SJSA1 (cell line): ENCODE measurements at regions not wholly inside any gene's neighbourhood (a gene's known extent, or its start where the extent isn't known, plus 50 kb on each side); places are given as distances from the start of the nearest gene placed in this dataset.
"Not testable (repeated sequence)": the region's sequence is repeated elsewhere in the genome, so short reads cannot be mapped to it uniquely, and the experiment has no call there.

Experiments
- DNase-seq, 2 experiments: peaks; one replicate each; pipeline ENCODE4 v3.0.0-alpha.2; 2015 to 2020; ENCODE audit warnings: low spot score in 2 of 2, low read depth in 1 of 2
- H3K27ac ChIP-seq: fragments of 250-450 bp; sonication (Bioruptor Pico); 2 replicates; pipeline ENCODE4 v1.5.1; 2020; ENCODE audit warnings: mild to moderate bottlenecking, moderate library complexity
- H3K27me3 ChIP-seq: fragments of 250-450 bp; sonication (Bioruptor Pico); replicated peaks from 2 replicates; pipeline ENCODE4 v1.5.1; 2020; ENCODE audit warnings: mild to moderate bottlenecking, moderate library complexity
- H3K36me3 ChIP-seq: fragments of 250-450 bp; sonication (Bioruptor Pico); 2 replicates; pipeline ENCODE4 v1.5.1; 2020; ENCODE audit warnings: mild to moderate bottlenecking
- H3K4me1 ChIP-seq: fragments of 250-450 bp; sonication (Bioruptor Pico); replicated peaks from 2 replicates; pipeline ENCODE4 v1.6.1; 2021; ENCODE audit warnings: mild to moderate bottlenecking
- H3K4me3 ChIP-seq: fragments of 250-450 bp; sonication (Bioruptor Pico); 2 replicates; pipeline ENCODE4 v1.5.1; 2020; ENCODE audit warnings: mild to moderate bottlenecking
- H3K9me3 ChIP-seq: fragments of 250-450 bp; sonication (Bioruptor Pico); replicated peaks from 2 replicates; pipeline ENCODE4 v1.5.1; 2020; ENCODE audit warnings: mild to moderate bottlenecking

DNA sequence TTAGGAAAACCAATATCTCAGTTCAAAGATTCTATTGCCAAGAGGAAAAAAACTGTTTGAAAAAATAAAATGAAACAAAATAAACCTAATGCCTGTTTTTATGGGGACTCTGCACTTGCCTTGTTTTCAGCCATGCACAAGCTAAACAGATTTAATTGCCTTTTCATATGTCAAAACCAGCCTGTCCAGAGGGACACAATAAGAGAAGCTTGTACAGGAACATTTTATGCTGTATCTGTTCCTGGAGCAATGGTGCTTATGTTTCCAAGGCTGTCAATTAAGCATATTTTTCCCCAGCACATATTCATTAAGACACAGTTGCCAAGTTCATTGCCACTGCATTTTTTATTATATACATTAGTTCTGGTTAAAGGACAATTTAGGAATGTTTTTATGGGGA is 470.9 kb downstream of the LRRIQ3 start:
- no peaks in the 10 kb centered on the region for H3K36me3 ChIP-seq
- H3K4me3 ChIP-seq, result no peak overlapping the region
- no peak for DNase-seq
- H3K27ac ChIP-seq, result no peak overlapping the region
- H3K9me3 ChIP-seq, result no peaks in the 10 kb centered on the region
- H3K27me3 ChIP-seq, result no peaks in the 10 kb centered on the region
- H3K4me1 ChIP-seq, result no peaks in the 10 kb centered on the region

DNA sequence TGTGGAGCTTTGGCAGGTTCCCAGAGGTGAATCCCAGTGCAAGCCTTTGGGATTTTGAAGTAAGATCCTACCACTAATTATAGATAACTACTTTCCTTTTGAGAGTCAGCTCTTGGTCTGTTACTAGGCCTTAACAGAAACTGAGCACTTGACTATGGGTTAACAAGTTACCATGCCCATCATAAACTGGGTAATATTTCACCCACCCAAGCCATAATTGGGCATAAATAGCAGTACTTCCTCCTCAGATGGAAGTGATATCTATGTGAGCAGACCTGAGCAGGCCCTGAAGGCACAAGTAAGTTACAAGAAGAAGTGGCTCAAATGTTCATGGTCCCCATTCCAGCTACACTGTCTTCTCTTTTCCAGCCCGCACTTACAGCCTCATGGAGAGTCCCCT is 475.9 kb downstream of the LRRIQ3 start:
- H3K4me1 ChIP-seq, result no peaks in the 10 kb centered on the region
- H3K27ac ChIP-seq, result no peak overlapping the region
- H3K36me3 ChIP-seq, result no peaks in the 10 kb centered on the region
- no peaks in the 10 kb centered on the region for H3K27me3 ChIP-seq
- DNase-seq, result no peak
- no peak overlapping the region for H3K4me3 ChIP-seq
- no peaks in the 10 kb centered on the region for H3K9me3 ChIP-seq

DNA sequence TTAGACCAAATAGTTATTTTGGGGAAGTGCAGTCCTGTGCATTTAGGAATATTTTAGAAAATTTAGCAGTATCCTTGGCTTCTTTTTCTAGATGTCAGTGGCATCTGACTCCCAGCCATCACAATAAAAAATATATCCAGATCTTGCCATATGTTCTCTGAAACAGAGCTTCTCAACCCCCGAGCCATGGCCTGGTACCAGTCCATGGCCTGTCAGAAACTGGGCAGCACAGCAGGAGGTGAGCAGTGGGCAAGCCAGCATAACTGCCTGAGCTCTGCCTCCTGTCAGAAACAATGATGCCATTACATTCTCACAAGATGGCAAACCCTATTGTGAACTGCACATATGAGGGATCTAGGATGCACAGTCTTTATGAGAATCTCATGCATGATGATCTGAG is 480.0 kb downstream of the LRRIQ3 start:
- no peak overlapping the region for H3K27ac ChIP-seq

GRCh38 chr1:73711089-73711488 is 486.9 kb downstream of the LRRIQ3 start:
- no peaks in the 10 kb centered on the region for H3K9me3 ChIP-seq
- no peaks in the 10 kb centered on the region for H3K4me1 ChIP-seq
- no peak overlapping the region for H3K27ac ChIP-seq
- H3K4me3 ChIP-seq, result no peak overlapping the region
- no peak for DNase-seq
- no peaks in the 10 kb centered on the region for H3K36me3 ChIP-seq
- no peaks in the 10 kb centered on the region for H3K27me3 ChIP-seq

More for the DNA sequence above, 480.0 kb downstream of the LRRIQ3 start:
- no peaks in the 10 kb centered on the region for H3K27me3 ChIP-seq
- DNase-seq, result no peak
- H3K36me3 ChIP-seq, result no peaks in the 10 kb centered on the region
- H3K9me3 ChIP-seq, result no peaks in the 10 kb centered on the region
- H3K4me1 ChIP-seq, result no peaks in the 10 kb centered on the region
- no peak overlapping the region for H3K4me3 ChIP-seq

GRCh38 chr1:73701826-73702225 is 496.1 kb downstream of the LRRIQ3 start:
- Histone ChIP-seq H3K4me3 (no peak overlapping the region), H3K27ac (no peak overlapping the region), H3K9me3 (no peaks in the 10 kb centered on the region), H3K36me3 (no peaks in the 10 kb centered on the region), H3K27me3 (no peaks in the 10 kb centered on the region), H3K4me1 (no peaks in the 10 kb centered on the region)
- no peak for DNase-seq

GRCh38 chr1:73676186-73676585 is 521.8 kb downstream of the LRRIQ3 start:
- Histone ChIP-seq H3K27me3 (no peaks in the 10 kb centered on the region), H3K4me3 (no peak overlapping the region), H3K9me3 (no peaks in the 10 kb centered on the region), H3K4me1 (no peaks in the 10 kb centered on the region), H3K27ac (no peak overlapping the region), H3K36me3 (no peaks in the 10 kb centered on the region)
- DNase-seq, result no peak

- Histone ChIP-seq H3K27ac (no peak overlapping the region), H3K36me3 (no peaks in the 10 kb centered on the region), H3K4me3 (no peak overlapping the region), H3K4me1 (no peaks in the 10 kb centered on the region), H3K9me3 (no peaks in the 10 kb centered on the region), H3K27me3 (no peaks in the 10 kb centered on the region)
- no peak for DNase-seq
Measured at GRCh38 chr1:73674945-73675561, 522.9 kb downstream of the LRRIQ3 start.

DNA sequence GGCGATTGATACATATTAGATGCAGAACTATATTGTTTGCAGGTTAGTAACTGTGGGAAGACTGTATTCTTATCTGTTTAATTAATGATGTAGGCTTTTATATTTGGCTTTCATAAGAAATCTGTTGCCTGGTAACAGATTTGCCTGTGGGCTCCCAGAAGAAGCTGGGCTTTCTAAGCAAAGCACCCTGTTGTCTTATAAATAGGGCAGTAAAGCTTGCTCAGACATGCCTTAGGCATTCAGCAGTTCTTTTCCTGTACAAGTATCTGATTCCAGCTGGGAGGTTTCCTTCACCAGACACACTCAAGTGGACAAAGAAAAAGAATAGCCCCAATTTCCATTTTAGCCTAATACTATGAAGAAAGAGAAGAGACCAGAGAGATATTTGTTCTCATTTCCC is 524.0 kb downstream of the LRRIQ3 start:
- no peak for DNase-seq
- Histone ChIP-seq H3K4me3 (no peak overlapping the region), H3K36me3 (no peaks in the 10 kb centered on the region)

GRCh38 chr1:73671530-73671929 is 526.4 kb downstream of the LRRIQ3 start:
- no peak overlapping the region for H3K4me3 ChIP-seq
- DNase-seq, result no peak
- H3K4me1 ChIP-seq, result no peaks in the 10 kb centered on the region
- H3K9me3 ChIP-seq, result no peaks in the 10 kb centered on the region
- no peak overlapping the region for H3K27ac ChIP-seq
- H3K27me3 ChIP-seq, result no peaks in the 10 kb centered on the region
- no peaks in the 10 kb centered on the region for H3K36me3 ChIP-seq

More for the DNA sequence above, 524.0 kb downstream of the LRRIQ3 start:
- Histone ChIP-seq H3K27ac (no peak overlapping the region), H3K9me3 (no peaks in the 10 kb centered on the region), H3K4me1 (no peaks in the 10 kb centered on the region), H3K27me3 (no peaks in the 10 kb centered on the region)

DNA sequence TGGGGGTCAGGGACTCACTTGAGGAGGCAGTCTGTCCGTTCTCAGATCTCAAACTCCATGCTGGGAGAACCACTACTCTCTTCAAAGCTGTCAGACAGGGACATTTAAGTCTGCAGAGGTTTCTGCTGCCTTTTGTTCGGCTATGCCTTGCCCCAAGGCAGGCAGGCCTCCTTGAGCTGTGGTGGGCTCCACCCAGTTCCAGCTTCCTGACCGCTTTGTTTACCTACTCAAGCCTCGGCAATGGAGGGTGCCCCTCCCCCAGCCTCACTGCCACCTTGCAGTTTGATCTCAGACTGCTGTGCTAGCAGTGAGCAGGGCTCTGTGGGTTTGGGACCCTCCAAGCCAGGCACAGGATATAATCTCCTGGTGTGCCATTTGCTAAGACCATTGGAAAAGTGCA is 530.0 kb downstream of the LRRIQ3 start:
- not testable (repeated sequence) for H3K36me3 ChIP-seq, DNase-seq, H3K4me3 ChIP-seq, H3K27me3 ChIP-seq, H3K9me3 ChIP-seq, H3K27ac ChIP-seq, H3K4me1 ChIP-seq

- Histone ChIP-seq H3K27ac (no peak overlapping the region), H3K4me3 (no peak overlapping the region), H3K36me3 (no peaks in the 10 kb centered on the region)
Measured at GRCh38 chr1:73662526-73662925, 535.5 kb downstream of the LRRIQ3 start.

GRCh38 chr1:73659136-73659535 is 538.8 kb downstream of the LRRIQ3 start:
- H3K9me3 ChIP-seq, result no peaks in the 10 kb centered on the region
- H3K4me1 ChIP-seq, result no peaks in the 10 kb centered on the region
- H3K27me3 ChIP-seq, result no peaks in the 10 kb centered on the region
- H3K4me3 ChIP-seq, result no peak overlapping the region
- no peak for DNase-seq
- no peaks in the 10 kb centered on the region for H3K36me3 ChIP-seq
- H3K27ac ChIP-seq, result no peak overlapping the region

More at GRCh38 chr1:73662526-73662925, 535.5 kb downstream of the LRRIQ3 start:
- DNase-seq, result no peak
- no peaks in the 10 kb centered on the region for H3K4me1 ChIP-seq
- 0 out of 2 replicates have a peak, but pooled peaks cover 2% of the 10 kb centered on the region for H3K9me3 ChIP-seq
- no peaks in the 10 kb centered on the region for H3K27me3 ChIP-seq

DNA sequence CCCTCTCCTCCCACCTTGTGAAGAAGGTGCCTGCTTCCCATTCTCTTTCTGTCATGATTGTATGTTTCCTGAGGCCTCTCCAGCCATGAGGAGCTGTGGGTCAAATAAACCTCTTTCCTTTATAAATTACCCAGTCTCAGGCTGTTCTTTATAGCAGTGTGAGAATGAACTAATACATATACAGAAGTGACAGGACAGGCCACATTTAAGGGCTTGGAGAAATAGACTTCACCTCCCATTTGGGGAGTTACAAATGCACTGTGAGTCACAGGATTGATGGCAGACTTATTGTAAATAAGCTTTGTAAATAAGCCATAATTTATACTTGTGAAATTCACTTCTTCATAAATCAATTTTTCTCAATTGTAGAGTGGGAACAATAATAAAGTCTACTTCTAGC is 543.3 kb downstream of the LRRIQ3 start:
- no peak for DNase-seq
- Histone ChIP-seq H3K36me3 (no peaks in the 10 kb centered on the region), H3K27ac (no peak overlapping the region), H3K27me3 (no peaks in the 10 kb centered on the region), H3K4me3 (no peak overlapping the region), H3K9me3 (no peaks in the 10 kb centered on the region), H3K4me1 (no peaks in the 10 kb centered on the region)

- Histone ChIP-seq H3K36me3 (no peaks in the 10 kb centered on the region), H3K4me1 (no peaks in the 10 kb centered on the region), H3K27ac (no peak overlapping the region), H3K4me3 (no peak overlapping the region), H3K27me3 (no peaks in the 10 kb centered on the region), H3K9me3 (no peaks in the 10 kb centered on the region)
- no peak for DNase-seq
Measured at GRCh38 chr1:73644198-73644597, 553.8 kb downstream of the LRRIQ3 start.

DNA sequence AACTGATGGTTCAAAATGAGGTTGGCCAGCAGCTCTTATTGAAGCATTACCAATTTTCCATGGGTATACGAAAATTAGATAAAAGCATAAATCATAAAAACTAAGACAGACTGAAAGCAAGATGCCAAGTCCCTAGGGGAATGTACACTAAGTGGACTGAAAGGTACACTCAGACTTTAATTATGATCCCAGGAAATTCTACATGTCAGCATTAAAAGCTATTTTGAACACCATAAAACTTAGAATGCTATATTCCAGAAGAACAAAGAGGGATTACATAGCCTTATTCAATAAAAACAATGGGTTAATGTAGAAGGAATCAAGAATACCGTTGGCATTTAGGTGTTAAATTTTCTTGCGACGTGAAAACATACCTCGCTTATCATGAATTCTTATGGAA is 558.5 kb downstream of the LRRIQ3 start:
- H3K36me3 ChIP-seq, result no peaks in the 10 kb centered on the region
- no peaks in the 10 kb centered on the region for H3K27me3 ChIP-seq
- no peaks in the 10 kb centered on the region for H3K9me3 ChIP-seq
- no peak for DNase-seq
- H3K4me1 ChIP-seq, result no peaks in the 10 kb centered on the region
- H3K4me3 ChIP-seq, result no peak overlapping the region
- no peak overlapping the region for H3K27ac ChIP-seq
